H1 (cell line): ENCODE measurements at regions not wholly inside any gene's neighbourhood (a gene's known extent, or its start where the extent isn't known, plus 50 kb on each side); places are given as distances from the start of the nearest gene placed in this dataset.

Experiments used
- CTCF ChIA-PET: fragments of 300-600 bp; sonication (Branson Sonifier 250); formaldehyde crosslinking; loops from one replicate; lab custom pipeline; 2021; ENCODE audit not compliant: partially characterized antibody; lab: Charles Lee
- POLR2A ChIA-PET: fragments of 300-600 bp; sonication (Branson Sonifier 250); formaldehyde crosslinking; loops from one replicate; lab custom pipeline; 2021; ENCODE audit warnings: inconsistent platforms; ENCODE audit not compliant: partially characterized antibody; lab: Charles Lee
- DNase-seq, 2 experiments: peaks; one replicate each; pipeline versions ENCODE4 v3.0.0 to v3.0.0-alpha.2; 2010 to 2022; ENCODE audit warnings: low spot score in 2 of 2, low read depth in 1 of 2, mixed read lengths in 1 of 2
- FAIRE-seq: peaks from 2 replicates; lab custom pipeline; 2011; peaks lifted over from hg19 to GRCh38; lab: Jason Lieb, UNC
- H2AFZ ChIP-seq: 2 replicates; pipeline ENCODE4 v1.8.1; 2012; ENCODE audit warnings: low read length, inconsistent platforms
- H2AK5ac ChIP-seq: 2 replicates; pipeline ENCODE4 v1.6.1; 2013; ENCODE audit warnings: low read depth, low read length
- H2BK120ac ChIP-seq: replicated peaks from 2 replicates; pipeline ENCODE3; 2013; ENCODE audit warnings: low read depth, low read length, inconsistent platforms
- H2BK12ac ChIP-seq: 2 replicates; pipeline ENCODE4 v1.6.1; 2013; ENCODE audit warnings: low read depth, low read length
- H2BK15ac ChIP-seq: 2 replicates; pipeline ENCODE4 v1.6.1; 2013; ENCODE audit warnings: low read length
- H2BK20ac ChIP-seq: 2 replicates; pipeline ENCODE4 v1.6.1; 2013; ENCODE audit warnings: low read length
- H2BK5ac ChIP-seq: 2 replicates; pipeline ENCODE4 v1.6.1; 2013; ENCODE audit warnings: low read depth, low read length
- H3K14ac ChIP-seq: 2 replicates; pipeline ENCODE4 v1.6.1; 2013; ENCODE audit warnings: inconsistent platforms; ENCODE audit not compliant: insufficient read length
- H3K18ac ChIP-seq: 2 replicates; pipeline ENCODE4 v1.6.1; 2013; ENCODE audit warnings: low read length; ENCODE audit errors: extremely low read depth
- H3K23ac ChIP-seq: 2 replicates; pipeline ENCODE4 v1.6.1; 2013; ENCODE audit warnings: inconsistent platforms; ENCODE audit not compliant: insufficient read length
- H3K23me2 ChIP-seq: 2 replicates; pipeline ENCODE4 v1.6.1; 2013; ENCODE audit warnings: low read depth, low read length
- H3K27ac ChIP-seq: 2 replicates; pipeline ENCODE4 v1.6.1; 2011; ENCODE audit warnings: low read depth, low read length, inconsistent platforms
- H3K27me3 ChIP-seq, 4 experiments: replicated peaks in 1 of 4; 1 replicate in 1 of 4; 2 replicates in 3 of 4; pipeline versions ENCODE4 v1.6.1 to v1.8.1; 2011 to 2013; ENCODE audit warnings: low read length in 3 of 4, mild to moderate bottlenecking in 3 of 4, inconsistent platforms in 2 of 4, mixed read lengths in 2 of 4, moderate library complexity in 1 of 4; ENCODE audit not compliant: control insufficient read depth in 3 of 4, insufficient read depth in 3 of 4; ENCODE audit errors: extremely low read depth in 1 of 4
- H3K36me3 ChIP-seq, 4 experiments: 2 replicates each; pipeline versions ENCODE4 v1.6.1 to v1.8.1; 2011 to 2013; ENCODE audit warnings: mild to moderate bottlenecking in 4 of 4, low read length in 3 of 4, moderate library complexity in 2 of 4, control low read depth in 1 of 4, inconsistent platforms in 1 of 4; ENCODE audit not compliant: insufficient read depth in 4 of 4, control insufficient read depth in 2 of 4
- H3K4ac ChIP-seq: replicated peaks from 2 replicates; pipeline ENCODE3; 2013; ENCODE audit warnings: low read length, low read depth, mixed read lengths, inconsistent platforms; ENCODE audit not compliant: insufficient read length
- H3K4me1 ChIP-seq, 4 experiments: replicated peaks in 1 of 4; 1 replicate in 1 of 4; 2 replicates in 3 of 4; pipeline versions ENCODE4 v1.6.1 to v1.8.1; 2011 to 2013; ENCODE audit warnings: low read length in 3 of 4, inconsistent platforms in 2 of 4, mixed read lengths in 1 of 4; ENCODE audit not compliant: insufficient read depth in 4 of 4, control insufficient read depth in 3 of 4
- H3K4me2 ChIP-seq, 2 experiments: 2 replicates each; pipeline versions ENCODE4 v1.6.1 to v1.8.1; 2011 to 2013; ENCODE audit warnings: low read depth in 2 of 2, low read length in 2 of 2, control low read depth in 1 of 2, inconsistent platforms in 1 of 2, mild to moderate bottlenecking in 1 of 2; ENCODE audit not compliant: insufficient read depth in 1 of 2
- H3K4me3 ChIP-seq, 4 experiments: fragments of 200-600, 300-600 bp in 1 of 4; sonication (generic), shearing (Covaris generic), sonication (Bioruptor Twin) in 1 of 4; 2 replicates each; pipeline versions ENCODE4 v1.5.1 to v1.8.1; 2011 to 2016; ENCODE audit warnings: low read length in 4 of 4, low read depth in 3 of 4, control low read depth in 2 of 4, inconsistent platforms in 2 of 4, mild to moderate bottlenecking in 2 of 4, mixed read lengths in 1 of 4, moderate library complexity in 1 of 4; ENCODE audit not compliant: insufficient read depth in 2 of 4; ENCODE audit errors: extremely low read depth in 1 of 4
- H3K56ac ChIP-seq: replicated peaks from 2 replicates; pipeline ENCODE3; 2013; ENCODE audit warnings: low read depth, mild to moderate bottlenecking, mixed read lengths, low read length, inconsistent platforms; ENCODE audit not compliant: insufficient read length
- H3K79me1 ChIP-seq: 2 replicates; pipeline ENCODE4 v1.6.1; 2013; ENCODE audit warnings: low read depth, low read length, control low read depth
- H3K79me2 ChIP-seq, 2 experiments: 2 replicates each; pipeline versions ENCODE4 v1.6.1 to v1.8.1; 2012 to 2013; ENCODE audit warnings: low read length in 2 of 2, mild to moderate bottlenecking in 2 of 2, inconsistent platforms in 1 of 2; ENCODE audit not compliant: insufficient read depth in 2 of 2, control insufficient read depth in 1 of 2
- H3K9ac ChIP-seq, 4 experiments: replicated peaks in 1 of 4; 1 replicate in 1 of 4; 2 replicates in 3 of 4; pipeline versions ENCODE4 v1.6.1 to v1.8.1; 2011 to 2013; ENCODE audit warnings: low read depth in 3 of 4, low read length in 3 of 4, control low read depth in 2 of 4, mild to moderate bottlenecking in 2 of 4, moderate library complexity in 2 of 4, inconsistent platforms in 1 of 4; ENCODE audit errors: extremely low read depth in 1 of 4
- H3K9me3 ChIP-seq, 2 experiments: 2 replicates each; pipeline versions ENCODE4 v1.6.1 to v1.8.1; 2012 to 2013; ENCODE audit warnings: mild to moderate bottlenecking in 2 of 2, moderate library complexity in 2 of 2, control low read depth in 1 of 2, inconsistent platforms in 1 of 2, low read depth in 1 of 2, low read length in 1 of 2, mixed read lengths in 1 of 2; ENCODE audit not compliant: insufficient read depth in 2 of 2
- H4K20me1 ChIP-seq, 2 experiments: replicated peaks in 1 of 2; 2 replicates each; pipeline versions ENCODE3 to v1.8.1; 2011 to 2013; ENCODE audit warnings: inconsistent platforms in 2 of 2, low read length in 2 of 2, mild to moderate bottlenecking in 1 of 2; ENCODE audit not compliant: insufficient read depth in 2 of 2, control insufficient read depth in 1 of 2
- H4K5ac ChIP-seq: 2 replicates; pipeline ENCODE4 v1.6.1; 2013; ENCODE audit warnings: low read length, low read depth, mixed read lengths, inconsistent platforms; ENCODE audit not compliant: insufficient read length
- H4K8ac ChIP-seq: 2 replicates; pipeline ENCODE4 v1.8.0; 2013; ENCODE audit warnings: mild to moderate bottlenecking, moderate library complexity, low read length, inconsistent platforms; ENCODE audit not compliant: insufficient read depth; ENCODE audit errors: extremely low read depth
- H4K91ac ChIP-seq: replicated peaks from 2 replicates; pipeline ENCODE3; 2013; ENCODE audit warnings: low read length, mixed read lengths, inconsistent platforms; ENCODE audit not compliant: insufficient read length
- CBX8 ChIP-seq: fragments of 300-800, 300-1000 bp; sonication (generic); IDR thresholded peaks from 2 replicates; pipeline ENCODE4 v1.7.1; 2016; ENCODE audit warnings: low read depth, low read length, borderline replicate concordance
- CEBPB ChIP-seq: IDR thresholded peaks from 2 replicates; pipeline ENCODE4 v1.6.1; 2012; ENCODE audit warnings: low read depth, low read length
- CHD2 ChIP-seq: IDR thresholded peaks from 2 replicates; pipeline ENCODE4 v1.6.1; 2012; ENCODE audit warnings: low read length, improper control_type of control experiment
- EZH2 ChIP-seq: fragments of 200-600 bp; sonication (generic); IDR thresholded peaks from 2 replicates; pipeline ENCODE4 v1.7.1; 2012; ENCODE audit warnings: low read depth, mild to moderate bottlenecking, moderate library complexity, low read length, inconsistent platforms; ENCODE audit not compliant: severe bottlenecking
- HDAC6 ChIP-seq: IDR thresholded peaks from one replicate; pipeline ENCODE4 v1.7.1; 2012; ENCODE audit warnings: low read depth, mild to moderate bottlenecking, inconsistent platforms, low read length, moderate library complexity
- TEAD4 ChIP-seq: IDR thresholded peaks from 2 replicates; pipeline ENCODE4 v1.6.1; 2012; ENCODE audit warnings: low read depth, low read length, inconsistent platforms, mixed read lengths
- WGBS, 2 experiments: shearing (Covaris generic) in 1 of 2; methylation state at CpG; one replicate each; pipeline versions ENCODE4 v1.1.6 to v1.1.7; 2013 to 2015; ENCODE audit warnings: low lambda C conversion rate in 2 of 2, mixed read lengths in 2 of 2, inconsistent platforms in 1 of 2, low coverage in 1 of 2, missing lambda C conversion rate in 1 of 2; ENCODE audit not compliant: insufficient replicate concordance in 2 of 2, insufficient coverage in 1 of 2, insufficient read length in 1 of 2; ENCODE audit errors: extremely low coverage in 1 of 2, missing lambda C conversion rate in 1 of 2; 5-methylcytosine and 5-hydroxymethylcytosine counted together

DNA sequence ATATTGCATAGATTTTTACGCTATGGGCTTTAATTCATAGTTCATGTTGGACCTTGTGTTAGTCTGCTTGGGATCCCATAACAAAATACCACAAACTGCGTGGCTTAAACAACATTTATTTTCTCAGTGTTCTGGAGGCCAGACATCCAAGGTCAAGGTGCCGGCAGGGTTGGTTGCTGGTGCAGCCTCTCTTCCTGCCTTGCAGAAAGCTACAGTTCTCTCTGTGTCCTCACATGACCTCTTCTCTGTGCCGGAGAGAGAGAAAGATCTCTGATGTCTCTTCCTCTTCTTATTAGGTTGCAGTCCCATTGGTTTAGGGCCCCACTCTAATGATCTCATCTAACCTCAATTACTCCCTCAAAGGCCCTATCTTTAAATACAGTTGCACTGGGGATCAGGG is 170.5 kb downstream of the IPO8 start:
- Histone ChIP-seq H3K9ac (no peak overlapping the region), H3K23ac (no peak overlapping the region), H3K18ac (no peak overlapping the region), H3K79me2 (no peaks in the 10 kb centered on the region), H2AFZ (no peak overlapping the region), H3K36me3 (no peaks in the 10 kb centered on the region), H3K4me3 (no peak overlapping the region), H3K23me2 (no peaks in the 10 kb centered on the region), H3K79me1 (no peaks in the 10 kb centered on the region), H3K4me2 (no peak overlapping the region), H4K5ac (no peak overlapping the region), H2AK5ac (no peak overlapping the region), H3K9me3 (no peaks in the 10 kb centered on the region), H2BK12ac (no peak overlapping the region), H3K4ac (no peak overlapping the region), H3K4me1 (no peaks in the 10 kb centered on the region), H3K27me3 (no peaks in the 10 kb centered on the region), H3K27ac (no peak overlapping the region), H3K14ac (no peak overlapping the region), H2BK15ac (no peak overlapping the region), H2BK120ac (no peak overlapping the region), H3K56ac (no peak overlapping the region), H4K20me1 (no peaks in the 10 kb centered on the region), H2BK5ac (no peak overlapping the region), H2BK20ac (no peak overlapping the region), H4K8ac (no peak overlapping the region), H4K91ac (no peak overlapping the region)
- DNase-seq, result no peak
- ChIA-PET POLR2A (no interaction called here), CTCF (no interaction called here)
- FAIRE-seq, result no peak
- TF ChIP-seq HDAC6, result no peak
- TF ChIP-seq EZH2, result no peak
- no peak for TF ChIP-seq CEBPB
- TF ChIP-seq CHD2, result no peak
- no peak for TF ChIP-seq CBX8
- no peak for TF ChIP-seq TEAD4
- WGBS, 2 experiments, result 65% methylated on average over 4 of the region's 4 CpGs; no CpG with 5 or more reads in 1 of the 2 experiments
